HEK293 (cell line): ENCODE measurements at regions not wholly inside any gene's neighbourhood (a gene's known extent, or its start where the extent isn't known, plus 50 kb on each side); places are given as distances from the start of the nearest gene placed in this dataset.

Experiments
- CTCF ChIP-seq: fragments of 450-650 bp; formaldehyde crosslinking; IDR thresholded peaks from 2 replicates; pipeline ENCODE4 v1.5.1; 2016; ENCODE audit warnings: missing biosample characterization, missing genetic modification characterization
- GLI4 ChIP-seq: fragments of 450-650 bp; formaldehyde crosslinking; IDR thresholded peaks from 2 replicates; pipeline ENCODE4 v1.5.1; 2016; ENCODE audit warnings: missing biosample characterization, missing genetic modification characterization
- REST ChIP-seq: fragments of 450-650 bp; formaldehyde crosslinking; IDR thresholded peaks from 2 replicates; pipeline ENCODE4 v1.5.1; 2016; ENCODE audit warnings: missing biosample characterization, missing genetic modification characterization
- SP7 ChIP-seq: fragments of 450-650 bp; formaldehyde crosslinking; IDR thresholded peaks from 2 replicates; pipeline ENCODE4 v1.5.1; 2016; ENCODE audit warnings: missing biosample characterization, missing genetic modification characterization
- TCF7L2 ChIP-seq: IDR thresholded peaks from 2 replicates; pipeline ENCODE4 v1.6.1; 2011; ENCODE audit warnings: low read depth, mild to moderate bottlenecking, inconsistent platforms, low read length, moderate library complexity, borderline replicate concordance
- YY1 ChIP-seq: fragments of 450-650 bp; formaldehyde crosslinking; IDR thresholded peaks from 2 replicates; pipeline ENCODE4 v1.5.1; 2018; ENCODE audit warnings: missing biosample characterization, missing genetic modification characterization
- ZBTB21 ChIP-seq: fragments of 450-650 bp; formaldehyde crosslinking; IDR thresholded peaks from 2 replicates; pipeline ENCODE4 v1.5.1; 2017; ENCODE audit warnings: missing biosample characterization, missing genetic modification characterization
- ZFP41 ChIP-seq: fragments of 450-650 bp; formaldehyde crosslinking; IDR thresholded peaks from 2 replicates; pipeline ENCODE4 v1.5.1; 2016; ENCODE audit warnings: missing biosample characterization, missing genetic modification characterization, borderline replicate concordance
- ZNF157 ChIP-seq: fragments of 450-650 bp; formaldehyde crosslinking; IDR thresholded peaks from 2 replicates; pipeline ENCODE4 v1.5.1; 2016; ENCODE audit warnings: missing biosample characterization, missing genetic modification characterization
- ZNF18 ChIP-seq: fragments of 450-650 bp; formaldehyde crosslinking; IDR thresholded peaks from 2 replicates; pipeline ENCODE4 v1.5.1; 2016; ENCODE audit warnings: missing biosample characterization, missing genetic modification characterization
- ZNF26 ChIP-seq: fragments of 450-650 bp; formaldehyde crosslinking; IDR thresholded peaks from 2 replicates; pipeline ENCODE4 v1.5.1; 2016; ENCODE audit warnings: missing biosample characterization, missing genetic modification characterization
- ZNF302 ChIP-seq: fragments of 450-650 bp; formaldehyde crosslinking; IDR thresholded peaks from 2 replicates; pipeline ENCODE4 v1.5.1; 2016; ENCODE audit warnings: missing biosample characterization, missing genetic modification characterization, low read depth
- ZNF324 ChIP-seq: fragments of 450-650 bp; formaldehyde crosslinking; IDR thresholded peaks from 2 replicates; pipeline ENCODE4 v1.5.1; 2016; ENCODE audit warnings: missing biosample characterization, missing genetic modification characterization
- ZNF704 ChIP-seq: fragments of 450-650 bp; formaldehyde crosslinking; IDR thresholded peaks from 2 replicates; pipeline ENCODE4 v1.5.1; 2016; ENCODE audit warnings: missing biosample characterization, missing genetic modification characterization

GRCh38 chr13:78035500-78035899, 116.9 kb upstream of the EDNRB start:
- no peak for TF ChIP-seq CTCF (tag by site-specific recombination)
- TF ChIP-seq REST (tag by site-specific recombination): no peak
- no peak for TF ChIP-seq ZNF157
- no peak for TF ChIP-seq ZNF18
- no peak for TF ChIP-seq ZFP41 (tag by site-specific recombination)
- no peak for TF ChIP-seq ZNF704
- TF ChIP-seq ZNF324: no peak
- TF ChIP-seq YY1 (tag by site-specific recombination): no peak
- TF ChIP-seq SP7: no peak
- no peak for TF ChIP-seq ZBTB21
- no peak for TF ChIP-seq TCF7L2
- TF ChIP-seq GLI4 (tag by site-specific recombination): no peak
- TF ChIP-seq ZNF302: no peak
- TF ChIP-seq ZNF26: no peak
